ENCODE measurements at regions not wholly inside any gene's neighbourhood (a gene's known extent, or its start where the extent isn't known, plus 50 kb on each side); places are given as distances from the start of the nearest gene placed in this dataset.

- in situ Hi-C loops (cut with HindIII; ENCODE audit: low sequenced_read_pairs): no loop called here
Observed at GRCh38 chrX:106341823-106342222, 173.7 kb downstream of the PWWP3B start.

- in situ Hi-C loops (cut with HindIII; ENCODE audit: low sequenced_read_pairs): no loop called here
Observed at GRCh38 chrX:106356580-106356979, 188.5 kb downstream of the PWWP3B start.

GRCh38 chrX:106363214-106363613, 195.1 kb downstream of the PWWP3B start:
- in situ Hi-C loops (cut with HindIII; ENCODE audit: low sequenced_read_pairs): no loop called here

- in situ Hi-C loops (cut with HindIII; ENCODE audit: low sequenced_read_pairs): no loop called here
Observed at GRCh38 chrX:106378616-106379015, 210.5 kb downstream of the PWWP3B start.

- in situ Hi-C loops (cut with HindIII; ENCODE audit: low sequenced_read_pairs): no loop called here
Observed at GRCh38 chrX:106391284-106391911, 220.4 kb upstream of the RADX start.

- in situ Hi-C loops (cut with HindIII; ENCODE audit: low sequenced_read_pairs): no loop called here
Observed at GRCh38 chrX:106392346-106392745, 219.4 kb upstream of the RADX start.

GRCh38 chrX:106397788-106398538, 213.8 kb upstream of the RADX start:
- in situ Hi-C loops (cut with HindIII; ENCODE audit: low sequenced_read_pairs): no loop called here

- in situ Hi-C loops (cut with HindIII; ENCODE audit: low sequenced_read_pairs): no loop called here
Observed at GRCh38 chrX:106401965-106402559, 209.7 kb upstream of the RADX start.

GRCh38 chrX:106404512-106404911, 207.3 kb upstream of the RADX start:
- in situ Hi-C loops (cut with HindIII; ENCODE audit: low sequenced_read_pairs): no loop called here

- in situ Hi-C loops (cut with HindIII; ENCODE audit: low sequenced_read_pairs): no loop called here
Observed at GRCh38 chrX:106415276-106415895, 196.4 kb upstream of the RADX start.

- in situ Hi-C loops (cut with HindIII; ENCODE audit: low sequenced_read_pairs): no loop called here
Observed at GRCh38 chrX:106436691-106437090, 175.1 kb upstream of the RADX start.

- in situ Hi-C loops (cut with HindIII; ENCODE audit: low sequenced_read_pairs): no loop called here
Observed at GRCh38 chrX:106437407-106437806, 174.4 kb upstream of the RADX start.

GRCh38 chrX:106450405-106450804, 161.4 kb upstream of the RADX start:
- in situ Hi-C loops (cut with HindIII; ENCODE audit: low sequenced_read_pairs): no loop called here

GRCh38 chrX:106451933-106452332, 159.8 kb upstream of the RADX start:
- in situ Hi-C loops (cut with HindIII; ENCODE audit: low sequenced_read_pairs): no loop called here

GRCh38 chrX:106454991-106455390, 156.8 kb upstream of the RADX start:
- in situ Hi-C loops (cut with HindIII; ENCODE audit: low sequenced_read_pairs): no loop called here

GRCh38 chrX:106457802-106458201, 154.0 kb upstream of the RADX start:
- in situ Hi-C loops (cut with HindIII; ENCODE audit: low sequenced_read_pairs): no loop called here

- in situ Hi-C loops (cut with HindIII; ENCODE audit: low sequenced_read_pairs): no loop called here
Observed at GRCh38 chrX:106467422-106467821, 144.4 kb upstream of the RADX start.

- in situ Hi-C loops (cut with HindIII; ENCODE audit: low sequenced_read_pairs): no loop called here
Observed at GRCh38 chrX:106467943-106468342, 143.8 kb upstream of the RADX start.

- in situ Hi-C loops (cut with HindIII; ENCODE audit: low sequenced_read_pairs): no loop called here
Observed at GRCh38 chrX:106468433-106468832, 143.3 kb upstream of the RADX start.

- in situ Hi-C loops (cut with HindIII; ENCODE audit: low sequenced_read_pairs): loop anchor here (25.0 kb wide), 1 partner anchor 307 kb away; no protein-coding TSS in a partner anchor
Observed at GRCh38 chrX:106479920-106480319, 131.9 kb upstream of the RADX start.

GRCh38 chrX:106481341-106481740, 130.4 kb upstream of the RADX start:
- in situ Hi-C loops (cut with HindIII; ENCODE audit: low sequenced_read_pairs): loop anchor here (25.0 kb wide), 1 partner anchor 306 kb away; no protein-coding TSS in a partner anchor
